HUES64 (cell line): ENCODE measurements at regions not wholly inside any gene's neighbourhood (a gene's known extent, or its start where the extent isn't known, plus 50 kb on each side); places are given as distances from the start of the nearest gene placed in this dataset.
A peak's percentile ranks its signal among the peaks of the same experiment; 100 is the strongest.
"Not testable (repeated sequence)": the region's sequence is repeated elsewhere in the genome, so short reads cannot be mapped to it uniquely, and the experiment has no call there.

Experiments used
- H3K27ac ChIP-seq: 2 replicates; pipeline ENCODE4 v1.7.0; 2013; ENCODE audit warnings: low read depth, low read length, inconsistent platforms
- H3K27me3 ChIP-seq: 2 replicates; pipeline ENCODE4 v1.6.1; 2013; ENCODE audit warnings: mild to moderate bottlenecking, low read length; ENCODE audit not compliant: insufficient read depth
- H3K36me3 ChIP-seq: 2 replicates; pipeline ENCODE4 v1.6.1; 2013; ENCODE audit warnings: mild to moderate bottlenecking, low read length; ENCODE audit not compliant: insufficient read depth
- H3K4me1 ChIP-seq: 2 replicates; pipeline ENCODE4 v1.6.1; 2013; ENCODE audit warnings: mild to moderate bottlenecking, low read length, moderate library complexity; ENCODE audit not compliant: insufficient read depth
- H3K4me3 ChIP-seq: 2 replicates; pipeline ENCODE4 v1.5.1; 2013; ENCODE audit warnings: mild to moderate bottlenecking, low read length, moderate library complexity
- H3K9ac ChIP-seq: 2 replicates; pipeline ENCODE4 v1.6.1; 2013; ENCODE audit warnings: mild to moderate bottlenecking, low read depth, low read length
- H3K9me3 ChIP-seq: 2 replicates; pipeline ENCODE4 v1.6.1; 2013; ENCODE audit warnings: low read depth, low read length; ENCODE audit not compliant: insufficient read depth
- WGBS: fragments of 150-250, 120-280 bp; methylation state at CpG from one replicate; pipeline ENCODE4 v1.1.7; 2013; ENCODE audit warnings: missing lambda C conversion rate; 5-methylcytosine and 5-hydroxymethylcytosine counted together

- Histone ChIP-seq H3K36me3 (no peaks in the 10 kb centered on the region), H3K27ac (no peak overlapping the region), H3K4me3 (no peak overlapping the region), H3K27me3 (peaks cover 40% of the 10 kb centered on the region), H3K9me3 (no peaks in the 10 kb centered on the region), H3K4me1 (no peaks in the 10 kb centered on the region), H3K9ac (no peak overlapping the region)
- 73% methylated on average over 4 of the region's 4 CpGs for WGBS
Observed at GRCh38 chr1:143689781-143690180, 282.0 kb downstream of the FAM72C start.

- Histone ChIP-seq H3K9me3 (peaks cover 7% of the 10 kb centered on the region; the same call in 1 of the 2 replicates), H3K27ac (no peak overlapping the region), H3K4me3 (no peak overlapping the region), H3K36me3 (no peaks in the 10 kb centered on the region), H3K27me3 (peaks cover 6% of the 10 kb centered on the region), H3K9ac (no peak overlapping the region), H3K4me1 (no peaks in the 10 kb centered on the region)
- 91% methylated on average over 14 of the region's 14 CpGs for WGBS
Observed at GRCh38 chr1:143680304-143680703, 291.5 kb downstream of the FAM72C start.

- H3K9ac ChIP-seq: no peak overlapping the region
- H3K27me3 ChIP-seq: peaks cover 20% of the 10 kb centered on the region
- no peaks in the 10 kb centered on the region for H3K36me3 ChIP-seq
- peaks cover 22% of the 10 kb centered on the region for H3K9me3 ChIP-seq
- H3K27ac ChIP-seq: no peak overlapping the region
- H3K4me1 ChIP-seq: no peaks in the 10 kb centered on the region
- no peak overlapping the region for H3K4me3 ChIP-seq
- 74% methylated on average over 2 of the region's 2 CpGs for WGBS
Observed at GRCh38 chr1:143672983-143673382, 298.8 kb downstream of the FAM72C start.

- H3K27me3 ChIP-seq: peaks cover 65% of the 10 kb centered on the region
- 88% methylated on average over 24 of the region's 24 CpGs for WGBS
- H3K36me3 ChIP-seq: no peaks in the 10 kb centered on the region
- no peaks in the 10 kb centered on the region for H3K4me1 ChIP-seq
- H3K9ac ChIP-seq: no peak overlapping the region
- peaks cover 29% of the 10 kb centered on the region for H3K9me3 ChIP-seq
- H3K4me3 ChIP-seq: no peak overlapping the region
- H3K27ac ChIP-seq: no peak overlapping the region
Observed at GRCh38 chr1:143667730-143668129, 304.1 kb downstream of the FAM72C start.

- 90% methylated on average over 8 of the region's 8 CpGs for WGBS
- no peaks in the 10 kb centered on the region for H3K4me1 ChIP-seq
- no peak overlapping the region for H3K9ac ChIP-seq
- peaks cover 71% of the 10 kb centered on the region for H3K27me3 ChIP-seq
- peaks cover 27% of the 10 kb centered on the region for H3K9me3 ChIP-seq
- H3K27ac ChIP-seq: no peak overlapping the region
- H3K4me3 ChIP-seq: no peak overlapping the region
- H3K36me3 ChIP-seq: no peaks in the 10 kb centered on the region
Observed at GRCh38 chr1:143666851-143667250, 304.9 kb downstream of the FAM72C start.

GRCh38 chr1:143665606-143666005, 306.2 kb downstream of the FAM72C start:
- no peaks in the 10 kb centered on the region for H3K36me3 ChIP-seq
- H3K4me1 ChIP-seq: no peaks in the 10 kb centered on the region
- H3K4me3 ChIP-seq: no peak overlapping the region
- H3K9ac ChIP-seq: no peak overlapping the region
- WGBS: 76% methylated on average over 9 of the region's 9 CpGs
- peaks cover 83% of the 10 kb centered on the region for H3K27me3 ChIP-seq
- H3K9me3 ChIP-seq: peaks cover 27% of the 10 kb centered on the region
- H3K27ac ChIP-seq: no peak overlapping the region

GRCh38 chr1:143663056-143663455, 308.7 kb downstream of the FAM72C start:
- 90% methylated on average over 2 of the region's 2 CpGs for WGBS
- peaks cover 25% of the 10 kb centered on the region for H3K9me3 ChIP-seq
- H3K27me3 ChIP-seq: peaks cover 95% of the 10 kb centered on the region
- H3K4me1 ChIP-seq, H3K27ac ChIP-seq, H3K4me3 ChIP-seq, H3K36me3 ChIP-seq, H3K9ac ChIP-seq: not testable (repeated sequence)

GRCh38 chr1:143661418-143662101, 310.2 kb downstream of the FAM72C start:
- H3K9me3 ChIP-seq: peaks cover 22% of the 10 kb centered on the region
- no peaks in the 10 kb centered on the region for H3K36me3 ChIP-seq
- 89% methylated on average over 47 of the region's 47 CpGs for WGBS
- H3K27me3 ChIP-seq: peaks cover 96% of the 10 kb centered on the region
- no peak overlapping the region for H3K9ac ChIP-seq
- H3K27ac ChIP-seq: no peak overlapping the region
- peak overlapping the region; percentile 49 for H3K4me3 ChIP-seq
- H3K4me1 ChIP-seq: no peaks in the 10 kb centered on the region

- Histone ChIP-seq H3K9me3 (peaks cover 22% of the 10 kb centered on the region), H3K4me1 (no peaks in the 10 kb centered on the region), H3K4me3 (peak overlapping the region; percentile 49), H3K27me3 (peaks cover 95% of the 10 kb centered on the region), H3K9ac (no peak overlapping the region), H3K36me3 (no peaks in the 10 kb centered on the region), H3K27ac (no peak overlapping the region)
- 80% methylated on average over 13 of the region's 14 CpGs for WGBS
Observed at GRCh38 chr1:143660354-143660941, 311.3 kb downstream of the FAM72C start.

- peaks cover 25% of the 10 kb centered on the region for H3K9me3 ChIP-seq
- H3K36me3 ChIP-seq: no peaks in the 10 kb centered on the region
- WGBS: 94% methylated on average over 24 of the region's 24 CpGs
- no peak overlapping the region for H3K4me3 ChIP-seq
- H3K27ac ChIP-seq: no peak overlapping the region
- H3K27me3 ChIP-seq: peaks cover 94% of the 10 kb centered on the region
- no peaks in the 10 kb centered on the region for H3K4me1 ChIP-seq
- H3K9ac ChIP-seq: no peak overlapping the region
Observed at GRCh38 chr1:143653429-143653802, 318.4 kb downstream of the FAM72C start.

GRCh38 chr1:143652744-143653428, 318.9 kb downstream of the FAM72C start:
- Histone ChIP-seq H3K4me1 (no peaks in the 10 kb centered on the region), H3K27ac (no peak overlapping the region), H3K4me3 (no peak overlapping the region), H3K27me3 (peaks cover 90% of the 10 kb centered on the region), H3K36me3 (no peaks in the 10 kb centered on the region), H3K9ac (no peak overlapping the region), H3K9me3 (peaks cover 25% of the 10 kb centered on the region)
- 91% methylated on average over 36 of the region's 36 CpGs for WGBS
